Breast epithelium (tissue), 4 donors: ENCODE measurements at regions not wholly inside any gene's neighbourhood (a gene's known extent, or its start where the extent isn't known, plus 50 kb on each side); places are given as distances from the start of the nearest gene placed in this dataset.
A peak's percentile ranks its signal among the peaks of the same experiment; 100 is the strongest.

Source experiments
- DNase-seq, 2 donors: peaks; one replicate each; pipeline ENCODE4 v3.0.0-alpha.2; 2019; ENCODE audit warnings: low spot score in 2 of 2
- H3K27ac ChIP-seq, 2 donors: fragments of 200-600 bp; sonication (generic) in 1 of 2; one replicate each; pipeline ENCODE4 v1.5.1; 2016 to 2019; ENCODE audit warnings: mild to moderate bottlenecking in 1 of 2
- H3K27me3 ChIP-seq, 2 donors: fragments of 200-600 bp; sonication (generic) in 1 of 2; one replicate each; pipeline versions ENCODE4 v1.5.1 to v1.6.0; 2017 to 2019; ENCODE audit warnings: control low read depth in 1 of 2, mild to moderate bottlenecking in 1 of 2
- H3K36me3 ChIP-seq: fragments of 200-600 bp; one replicate; pipeline ENCODE4 v1.5.1; 2019
- H3K4me1 ChIP-seq, 2 donors: fragments of 200-600 bp; sonication (generic); one replicate each; pipeline ENCODE4 v1.5.1; 2016 to 2019; ENCODE audit warnings: control low read depth in 1 of 2
- H3K4me3 ChIP-seq, 3 donors: fragments of 200-600 bp; sonication (generic); 1 replicate in 2 of 3; 2 replicates in 1 of 3; pipeline ENCODE4 v1.5.1; 2016 to 2019; ENCODE audit warnings: mild to moderate bottlenecking in 3 of 3, moderate library complexity in 2 of 3
- H3K9me3 ChIP-seq, 2 donors: fragments of 200-600 bp; sonication (generic) in 1 of 2; one replicate each; pipeline ENCODE4 v1.5.1; 2016 to 2019; ENCODE audit warnings: control low read depth in 1 of 2
- POLR2A ChIP-seq: fragments of 450-650 bp; IDR thresholded peaks from one replicate; pipeline ENCODE4 v1.6.1; 2016; ENCODE audit warnings: antibody characterized with exemption, mild to moderate bottlenecking, moderate library complexity
- POLR2AphosphoS5 ChIP-seq, 3 donors: sonication (generic); formaldehyde crosslinking; IDR thresholded peaks; one replicate each; pipeline ENCODE4 v1.6.1; 2017; ENCODE audit warnings: antibody characterized with exemption in 3 of 3
- intact Hi-C: fragments of 100-400 bp; cut with DNase I; formaldehyde crosslinking; loops from one replicate; pipeline ENCODE4 v1.15.1; 2023; ENCODE audit warnings: low total_unique reads
- TF ChIP-seq, protein P1 (sequence below), 3 donors: fragments of 450-650 bp; IDR thresholded peaks; one replicate each; pipeline ENCODE4 v1.5.1; 2016 to 2017; ENCODE audit warnings: antibody characterized with exemption in 3 of 3, mild to moderate bottlenecking in 3 of 3, moderate library complexity in 3 of 3

DNA sequence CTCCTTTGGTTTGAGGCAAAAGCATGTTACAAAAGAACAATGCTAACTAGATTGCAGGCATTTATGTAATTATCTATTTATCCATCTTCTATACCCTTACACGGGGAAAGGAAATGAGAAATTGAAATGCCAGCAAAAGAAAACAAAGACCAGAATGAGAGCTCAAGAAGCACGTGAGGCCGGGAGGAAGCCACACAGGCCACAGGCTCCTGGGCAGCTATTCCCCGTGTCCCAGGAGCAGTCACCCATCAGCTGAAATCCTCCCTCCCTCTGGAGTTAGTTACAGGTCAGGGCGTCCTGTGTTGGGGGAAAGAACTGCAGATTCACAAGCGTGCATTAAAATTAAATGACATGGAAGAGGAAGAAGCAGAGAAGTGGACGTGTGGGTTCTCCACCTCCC lies 64.7 kb upstream of the RPS6KA2 start:
- H3K27me3 ChIP-seq: no peaks in the 10 kb centered on the region
- H3K27ac ChIP-seq: no peak overlapping the region
- no peak overlapping the region for H3K4me3 ChIP-seq
- H3K4me1 ChIP-seq: no peaks in the 10 kb centered on the region
- intact Hi-C loops: no loop called here
- TF ChIP-seq POLR2A (no peak), POLR2AphosphoS5 (IDR thresholded peaks at IDR 0.05) (no peak)
- TF ChIP-seq, protein P1, sequence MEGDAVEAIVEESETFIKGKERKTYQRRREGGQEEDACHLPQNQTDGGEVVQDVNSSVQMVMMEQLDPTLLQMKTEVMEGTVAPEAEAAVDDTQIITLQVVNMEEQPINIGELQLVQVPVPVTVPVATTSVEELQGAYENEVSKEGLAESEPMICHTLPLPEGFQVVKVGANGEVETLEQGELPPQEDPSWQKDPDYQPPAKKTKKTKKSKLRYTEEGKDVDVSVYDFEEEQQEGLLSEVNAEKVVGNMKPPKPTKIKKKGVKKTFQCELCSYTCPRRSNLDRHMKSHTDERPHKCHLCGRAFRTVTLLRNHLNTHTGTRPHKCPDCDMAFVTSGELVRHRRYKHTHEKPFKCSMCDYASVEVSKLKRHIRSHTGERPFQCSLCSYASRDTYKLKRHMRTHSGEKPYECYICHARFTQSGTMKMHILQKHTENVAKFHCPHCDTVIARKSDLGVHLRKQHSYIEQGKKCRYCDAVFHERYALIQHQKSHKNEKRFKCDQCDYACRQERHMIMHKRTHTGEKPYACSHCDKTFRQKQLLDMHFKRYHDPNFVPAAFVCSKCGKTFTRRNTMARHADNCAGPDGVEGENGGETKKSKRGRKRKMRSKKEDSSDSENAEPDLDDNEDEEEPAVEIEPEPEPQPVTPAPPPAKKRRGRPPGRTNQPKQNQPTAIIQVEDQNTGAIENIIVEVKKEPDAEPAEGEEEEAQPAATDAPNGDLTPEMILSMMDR (IDR thresholded peaks at IDR 0.05): no peak
- no peaks in the 10 kb centered on the region for H3K9me3 ChIP-seq
- no peaks in the 10 kb centered on the region for H3K36me3 ChIP-seq
- no peak for DNase-seq

DNA sequence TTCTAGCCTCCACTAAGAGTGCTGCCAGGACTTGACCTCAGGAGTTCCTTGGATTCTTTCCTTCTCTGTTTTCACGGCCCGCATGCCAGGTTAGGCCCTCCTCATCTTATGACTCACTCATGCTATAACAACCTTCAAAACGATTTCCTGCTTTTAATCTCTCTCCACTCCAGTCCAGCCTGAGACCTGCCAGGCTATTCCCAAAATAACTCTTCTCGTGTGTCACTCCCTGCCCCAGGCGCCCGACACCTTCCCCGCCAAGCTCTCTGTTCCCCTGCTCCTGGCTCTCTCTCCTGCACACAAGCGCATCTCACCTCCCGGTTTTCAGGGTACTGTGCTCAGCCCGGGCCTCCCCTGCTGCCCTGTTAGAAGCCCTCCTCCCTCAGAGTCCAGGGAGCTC lies 64.1 kb upstream of the RPS6KA2 start:
- Histone ChIP-seq H3K4me3 (no peak overlapping the region), H3K27me3 (no peaks in the 10 kb centered on the region), H3K27ac (no peak overlapping the region), H3K4me1 (no peaks in the 10 kb centered on the region), H3K36me3 (no peaks in the 10 kb centered on the region), H3K9me3 (no peaks in the 10 kb centered on the region)
- intact Hi-C loops: no loop called here
- TF ChIP-seq, protein P1 (IDR thresholded peaks at IDR 0.05): no peak
- no peak for TF ChIP-seq POLR2AphosphoS5 (IDR thresholded peaks at IDR 0.05)
- TF ChIP-seq POLR2A: no peak
- peak in 1 of 2 donors; percentile 23 for DNase-seq

DNA sequence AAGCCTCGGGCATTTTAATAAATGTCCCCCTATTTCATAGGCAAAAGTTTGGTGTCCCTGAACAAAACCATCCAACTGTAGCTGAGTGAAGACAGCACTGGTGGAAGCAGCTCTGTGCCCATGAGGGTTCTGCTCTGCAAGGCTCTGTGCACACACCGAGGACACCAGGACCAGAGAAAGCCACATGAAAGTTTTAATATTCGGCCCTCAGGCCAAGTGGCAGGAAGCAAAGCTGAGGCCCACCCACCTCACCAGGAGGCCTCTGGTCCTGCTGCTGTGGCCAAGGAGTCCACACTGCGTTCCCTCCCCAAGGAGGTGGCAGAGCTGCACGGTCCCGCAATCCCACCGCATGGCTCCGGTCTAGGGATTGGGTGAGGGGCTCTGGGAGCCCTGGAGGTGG lies 62.6 kb upstream of the RPS6KA2 start:
- Histone ChIP-seq H3K9me3 (no peaks in the 10 kb centered on the region), H3K27ac (no peak overlapping the region), H3K36me3 (no peaks in the 10 kb centered on the region), H3K27me3 (no peaks in the 10 kb centered on the region), H3K4me1 (no peaks in the 10 kb centered on the region), H3K4me3 (no peak overlapping the region)
- TF ChIP-seq POLR2AphosphoS5 (IDR thresholded peaks at IDR 0.05): no peak
- TF ChIP-seq, protein P1 (IDR thresholded peaks at IDR 0.05): no peak
- TF ChIP-seq POLR2A: no peak
- intact Hi-C loops: no loop called here
- DNase-seq: no peak

DNA sequence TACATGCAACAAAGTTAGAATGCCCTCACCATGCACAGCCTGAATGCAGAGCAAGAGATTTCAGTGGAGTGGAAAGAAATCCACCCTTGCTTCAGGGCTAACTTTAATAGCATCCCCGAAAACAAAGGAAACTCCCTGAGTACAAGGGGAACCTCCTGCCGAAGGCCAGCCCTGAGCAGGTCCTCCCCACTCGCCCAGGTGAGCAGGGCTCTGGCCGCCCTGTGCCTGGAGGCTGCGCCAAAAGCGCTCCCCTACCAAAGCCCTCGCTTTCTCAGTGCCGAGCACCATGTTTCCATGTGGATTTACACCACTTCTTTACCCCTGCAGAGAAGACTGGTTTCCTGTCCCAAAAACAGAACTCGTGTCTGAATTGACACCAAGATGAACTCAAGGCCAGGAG lies 61.9 kb upstream of the RPS6KA2 start:
- intact Hi-C loops: no loop called here
- TF ChIP-seq POLR2AphosphoS5 (IDR thresholded peaks at IDR 0.05) (no peak), POLR2A (no peak)
- TF ChIP-seq, protein P1 (IDR thresholded peaks at IDR 0.05): no peak
- no peak overlapping the region for H3K4me3 ChIP-seq
- no peaks in the 10 kb centered on the region for H3K36me3 ChIP-seq
- no peaks in the 10 kb centered on the region for H3K9me3 ChIP-seq
- no peak overlapping the region for H3K27ac ChIP-seq
- no peaks in the 10 kb centered on the region for H3K4me1 ChIP-seq
- DNase-seq: no peak
- no peaks in the 10 kb centered on the region for H3K27me3 ChIP-seq

DNA sequence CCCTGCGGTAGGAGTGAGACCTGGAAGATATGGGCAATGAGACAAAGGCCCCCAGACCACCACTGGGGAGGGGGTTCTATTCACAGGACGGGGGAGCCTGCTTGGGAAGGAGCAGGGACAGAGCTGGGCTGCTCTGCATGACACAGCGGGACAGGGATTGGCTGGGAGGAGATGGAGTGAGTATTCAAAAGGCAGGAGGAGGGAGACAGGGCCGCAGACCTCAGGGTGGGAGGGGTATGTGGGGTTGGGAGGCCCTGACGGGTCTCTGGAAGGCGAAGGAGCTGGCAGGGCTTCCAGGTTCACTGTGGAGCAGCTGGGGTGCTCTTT lies 60.8 kb upstream of the RPS6KA2 start:
- TF ChIP-seq POLR2A (no peak), POLR2AphosphoS5 (IDR thresholded peaks at IDR 0.05) (no peak)
- TF ChIP-seq, protein P1 (IDR thresholded peaks at IDR 0.05): no peak
- H3K4me1 ChIP-seq: no peaks in the 10 kb centered on the region
- no peaks in the 10 kb centered on the region for H3K36me3 ChIP-seq
- H3K27ac ChIP-seq: no peak overlapping the region
- no peak for DNase-seq
- intact Hi-C loops: no loop called here
- no peaks in the 10 kb centered on the region for H3K9me3 ChIP-seq
- H3K4me3 ChIP-seq: no peak overlapping the region
- no peaks in the 10 kb centered on the region for H3K27me3 ChIP-seq
